ENCODE measurements at regions not wholly inside any gene's neighbourhood (a gene's known extent, or its start where the extent isn't known, plus 50 kb on each side); places are given as distances from the start of the nearest gene placed in this dataset.
"Not testable (repeated sequence)": the region's sequence is repeated elsewhere in the genome, so short reads cannot be mapped to it uniquely, and the experiment has no call there.

DNA sequence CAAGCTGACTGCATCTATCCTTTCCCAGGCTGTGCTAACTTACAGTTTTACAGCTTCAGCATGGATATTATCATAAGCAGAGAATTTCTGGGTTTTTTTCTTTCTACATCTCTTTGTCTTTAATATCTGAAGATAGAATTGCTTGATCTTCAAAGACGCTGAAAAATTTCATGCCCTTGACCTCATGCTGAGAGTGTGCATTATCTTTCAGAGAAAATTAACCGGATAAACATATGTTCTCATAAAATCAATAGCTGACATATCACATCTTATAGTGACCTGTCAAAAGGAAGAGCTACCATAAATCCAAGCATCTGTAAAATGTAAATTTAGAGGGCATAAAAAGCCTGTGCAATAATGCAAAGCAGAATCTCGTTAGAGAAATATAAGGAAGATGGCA lies 1704.1 kb upstream of the FLRT2 start:
- no peak for DNase-seq (ENCODE audit: low read depth)

DNA sequence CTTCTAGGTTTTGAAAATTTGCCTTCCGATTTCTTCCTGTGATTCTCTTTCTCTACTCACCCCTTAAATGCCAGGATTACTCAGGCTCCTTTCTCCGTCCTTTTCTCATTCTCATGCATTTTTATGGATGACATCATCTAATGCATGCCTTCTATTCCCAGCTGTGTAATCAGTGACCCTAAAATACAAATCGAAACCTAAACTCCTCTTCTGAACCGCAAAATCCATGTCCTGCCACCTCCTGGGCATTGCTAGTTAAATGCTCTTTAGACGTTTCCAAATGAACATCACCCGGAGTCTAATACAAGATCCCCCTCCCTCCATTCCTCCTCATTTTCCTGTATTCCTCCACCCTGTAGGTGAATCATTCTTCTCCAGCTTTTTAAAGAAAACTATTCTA lies 1703.1 kb upstream of the FLRT2 start:
- no peak for DNase-seq (ENCODE audit: low read depth)

DNA sequence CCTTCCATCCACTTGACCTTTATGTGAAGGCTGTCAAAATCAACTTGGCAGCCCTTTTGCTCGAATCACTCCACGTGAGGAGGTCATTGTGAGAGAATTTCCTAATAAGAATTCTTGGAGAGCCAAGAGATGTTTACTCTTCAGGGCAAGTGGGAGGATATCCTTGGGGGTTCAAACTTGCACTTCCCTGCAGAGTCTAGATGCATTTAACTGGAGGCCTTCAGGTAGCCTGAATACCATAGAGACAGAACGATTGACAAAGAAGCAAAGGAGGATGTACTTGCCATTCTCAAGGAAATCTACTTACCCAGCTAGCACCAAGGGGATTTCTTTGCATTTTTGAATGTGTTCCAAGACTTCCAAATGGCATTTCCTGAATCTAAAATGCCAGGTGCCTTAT lies 1702.6 kb upstream of the FLRT2 start:
- no peak for DNase-seq (ENCODE audit: low read depth)

DNA sequence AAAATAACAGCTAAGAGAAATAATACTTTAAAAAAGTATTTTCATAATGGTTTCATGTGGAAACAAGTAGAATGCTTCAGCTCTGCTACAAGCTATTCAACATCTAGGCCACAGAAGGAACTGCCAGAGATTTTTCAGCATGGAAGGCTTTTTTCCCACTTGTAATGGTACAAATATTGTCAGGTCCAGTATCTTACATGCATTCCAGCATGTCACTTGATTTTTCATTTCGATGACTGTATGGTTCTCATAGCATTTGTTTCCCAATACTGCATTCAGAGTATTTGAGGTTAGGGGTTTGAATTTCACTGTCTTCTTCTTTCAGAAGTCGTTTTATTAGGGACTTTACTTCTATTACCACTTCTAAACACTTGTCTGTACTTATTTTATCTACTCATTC lies 1701.5 kb upstream of the FLRT2 start:
- DNase-seq (ENCODE audit: low read depth): no peak

DNA sequence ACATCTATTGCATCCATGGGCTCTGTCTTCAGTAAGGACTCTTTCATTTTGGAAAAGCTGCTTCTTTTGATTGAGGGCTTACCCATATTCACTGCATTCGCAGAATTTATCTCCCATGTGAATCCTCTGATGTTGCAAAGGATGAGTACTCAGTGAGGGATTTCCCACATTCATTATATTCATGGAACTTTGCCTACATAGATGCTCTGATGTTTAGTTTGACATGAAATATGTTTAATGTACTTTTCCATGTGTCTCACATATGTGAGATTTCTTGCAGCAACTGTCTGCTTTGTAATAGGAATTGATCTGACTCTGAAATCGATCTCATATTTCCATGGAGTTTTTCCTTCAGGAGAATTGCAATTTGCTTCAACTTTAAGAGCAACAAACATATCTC lies 1699.6 kb upstream of the FLRT2 start:
- DNase-seq (ENCODE audit: low read depth): no peak

DNA sequence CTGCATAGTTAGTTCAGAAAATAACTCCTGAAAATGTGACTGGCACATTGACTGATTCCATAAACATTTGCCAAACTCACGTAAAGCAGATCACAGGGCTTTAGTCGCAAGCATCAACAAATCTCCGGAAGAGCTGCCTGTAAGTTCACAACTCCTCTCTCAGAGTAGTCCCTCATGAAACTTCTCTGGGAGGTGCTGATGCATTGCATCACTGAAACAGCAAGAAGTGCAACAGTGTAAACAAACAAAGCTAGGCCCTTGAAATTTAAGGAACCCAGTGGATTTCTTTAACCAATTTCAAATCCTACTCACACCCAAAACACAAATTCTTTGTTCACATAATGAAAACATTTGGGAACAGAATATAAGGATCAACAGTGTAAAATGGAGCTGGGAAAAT lies 1691.7 kb upstream of the FLRT2 start:
- DNase-seq (ENCODE audit: low read depth): no peak

DNA sequence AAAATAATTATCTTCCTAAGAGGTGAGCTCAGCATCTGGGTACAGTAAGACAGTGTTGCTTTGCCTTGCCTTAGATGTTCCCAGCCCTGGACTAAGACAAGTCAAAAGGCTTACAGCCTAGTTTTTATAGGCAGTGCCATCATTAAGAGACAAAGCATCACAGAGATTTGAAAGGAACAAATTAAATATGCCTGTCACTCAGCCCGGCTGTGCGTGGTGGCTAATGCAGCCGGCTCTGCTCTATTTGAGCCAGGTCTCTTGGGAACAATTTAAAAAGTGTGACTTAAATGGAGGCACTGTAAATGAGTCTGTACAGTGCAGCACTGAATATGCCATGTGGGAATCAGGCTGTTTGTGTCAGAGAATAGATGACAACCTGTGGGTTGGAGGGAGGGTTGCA lies 1687.4 kb upstream of the FLRT2 start:
- no peak for DNase-seq (ENCODE audit: low read depth)

DNA sequence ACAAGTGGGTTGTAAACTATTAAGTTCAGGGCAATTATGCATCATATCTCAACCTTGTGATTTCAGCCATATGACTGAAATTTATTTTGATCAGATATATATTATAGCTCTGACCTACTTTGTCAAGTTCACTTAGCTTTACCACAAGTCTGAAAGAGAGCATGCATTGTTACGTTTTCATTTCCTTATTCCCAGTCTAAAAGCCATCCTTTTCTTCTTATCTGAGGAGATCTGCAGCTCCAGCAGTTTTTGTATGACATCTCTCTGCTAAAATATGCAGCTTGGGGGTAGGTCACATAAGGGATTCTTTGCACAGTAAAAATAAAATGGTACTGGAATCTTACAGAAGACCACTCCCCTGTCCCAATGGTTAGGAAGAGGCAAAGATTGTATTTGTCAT lies 1682.8 kb upstream of the FLRT2 start:
- DNase-seq (ENCODE audit: low read depth): no peak

DNA sequence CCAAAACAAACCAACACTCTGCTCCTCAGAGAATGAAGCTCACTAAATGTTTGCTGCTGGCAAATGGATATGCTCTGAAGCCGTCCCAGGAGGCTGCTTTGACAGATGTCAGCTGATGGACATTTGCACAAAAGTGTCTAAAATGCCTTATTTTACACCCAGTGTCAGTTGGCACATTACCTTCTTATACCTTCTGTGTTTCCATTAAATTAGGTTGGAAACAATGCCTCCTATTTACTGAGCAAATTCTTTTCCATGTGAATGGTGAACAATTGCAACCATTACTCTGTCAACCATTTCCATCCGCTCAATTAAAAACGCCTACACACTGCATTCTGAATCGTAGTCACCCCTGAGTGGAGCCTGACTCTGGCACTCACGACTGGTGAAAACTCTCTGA lies 1679.9 kb upstream of the FLRT2 start:
- DNase-seq (ENCODE audit: low read depth): no peak

DNA sequence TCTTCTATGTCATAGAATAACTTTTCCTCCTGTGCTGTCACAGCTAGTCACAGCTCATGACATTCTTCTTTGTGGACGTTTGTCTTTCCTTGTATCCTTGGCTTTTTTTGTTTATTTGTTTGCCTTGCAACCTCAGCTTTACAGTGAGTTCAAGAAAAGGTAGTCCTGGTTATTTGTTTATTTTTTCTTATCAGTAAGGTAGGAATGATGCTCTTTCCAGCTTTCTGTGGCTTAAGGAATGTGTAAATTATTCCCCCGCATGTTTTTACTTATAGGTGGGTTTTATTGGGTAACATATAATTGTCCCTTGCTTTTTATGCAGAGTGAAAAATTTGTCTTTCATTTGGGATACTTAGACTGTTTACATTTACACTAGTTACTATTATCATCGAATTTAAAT lies 1673.6 kb upstream of the FLRT2 start:
- DNase-seq (ENCODE audit: low read depth): no peak

DNA sequence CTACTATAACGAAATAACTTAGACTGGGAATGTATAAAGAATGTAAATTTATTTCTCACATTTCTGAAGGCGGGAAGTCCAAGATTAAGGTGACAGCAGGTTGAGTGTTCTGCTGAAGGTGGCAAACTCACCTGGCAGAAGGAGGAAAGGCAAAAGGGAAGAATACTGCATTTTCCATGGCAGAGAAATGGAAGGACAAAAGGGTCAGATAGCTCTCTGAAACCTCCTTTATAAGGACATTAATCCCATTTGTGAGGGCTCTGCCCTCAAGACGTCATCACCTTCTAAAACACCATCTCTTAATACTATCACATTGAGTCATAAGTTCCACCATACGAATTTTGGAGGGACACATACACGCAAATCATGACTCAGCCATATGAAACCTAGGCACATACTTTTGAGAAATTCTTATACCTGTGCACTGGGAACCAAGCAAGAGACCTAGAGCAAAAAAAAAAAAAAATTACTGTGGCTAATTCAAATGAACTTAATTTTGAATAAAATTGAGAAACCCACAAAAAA lies 1669.3 kb upstream of the FLRT2 start:
- DNase-seq (ENCODE audit: low read depth): no peak

DNA sequence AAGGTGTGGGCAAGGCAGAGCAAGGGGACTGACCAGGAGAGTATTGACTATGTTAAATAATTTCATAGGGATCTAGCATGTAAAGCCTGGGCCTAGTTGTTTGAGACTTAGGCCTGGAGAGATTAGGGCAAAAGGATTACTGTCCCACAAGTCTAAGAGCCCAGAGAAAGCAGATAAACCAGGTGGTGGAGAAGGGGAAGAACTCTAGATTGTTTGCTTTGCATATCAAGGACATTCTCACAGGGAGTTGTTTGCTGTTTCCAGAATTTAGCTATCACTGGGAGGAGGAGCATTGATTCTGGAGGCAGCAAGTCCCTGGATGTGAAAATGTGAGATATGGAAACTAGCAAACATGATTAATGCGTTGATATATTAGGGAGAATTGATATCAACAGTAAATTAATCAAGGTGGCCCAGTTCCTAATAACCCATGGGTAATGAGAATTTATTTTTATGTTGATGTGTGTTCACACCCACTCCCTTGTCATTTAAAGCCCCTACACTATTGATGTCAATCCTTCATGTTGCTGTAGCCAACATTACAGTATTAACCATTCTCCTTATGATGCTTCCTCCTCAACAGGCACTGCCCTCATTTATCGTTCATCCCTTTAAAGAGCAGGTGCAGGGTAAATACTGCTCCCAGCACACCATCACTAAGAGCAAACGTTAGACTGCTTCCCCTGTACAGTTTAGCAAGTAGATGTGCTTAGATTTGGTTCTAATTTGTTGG lies 1666.7 kb upstream of the FLRT2 start:
- DNase-seq (ENCODE audit: low read depth): no peak

DNA sequence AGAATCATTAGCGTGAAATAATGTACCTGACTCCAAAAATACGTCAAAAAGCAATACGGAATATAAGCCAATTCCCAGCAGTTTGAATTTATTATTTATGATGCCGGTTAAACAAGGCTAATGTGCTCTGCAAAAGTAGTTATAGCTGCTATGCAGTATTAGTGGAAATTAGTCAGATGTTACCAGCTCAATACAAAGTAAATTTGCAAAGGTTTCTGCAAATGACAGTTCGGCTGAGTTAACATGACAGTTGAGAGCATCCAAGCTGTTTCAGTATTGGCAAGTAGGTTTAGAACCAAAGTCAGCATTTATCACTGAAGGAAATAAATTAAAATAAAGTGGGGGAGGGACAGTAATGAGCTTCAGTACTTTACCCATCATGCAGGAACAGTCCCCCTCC lies 1665.8 kb upstream of the FLRT2 start:
- no peak for DNase-seq (ENCODE audit: low read depth)

DNA sequence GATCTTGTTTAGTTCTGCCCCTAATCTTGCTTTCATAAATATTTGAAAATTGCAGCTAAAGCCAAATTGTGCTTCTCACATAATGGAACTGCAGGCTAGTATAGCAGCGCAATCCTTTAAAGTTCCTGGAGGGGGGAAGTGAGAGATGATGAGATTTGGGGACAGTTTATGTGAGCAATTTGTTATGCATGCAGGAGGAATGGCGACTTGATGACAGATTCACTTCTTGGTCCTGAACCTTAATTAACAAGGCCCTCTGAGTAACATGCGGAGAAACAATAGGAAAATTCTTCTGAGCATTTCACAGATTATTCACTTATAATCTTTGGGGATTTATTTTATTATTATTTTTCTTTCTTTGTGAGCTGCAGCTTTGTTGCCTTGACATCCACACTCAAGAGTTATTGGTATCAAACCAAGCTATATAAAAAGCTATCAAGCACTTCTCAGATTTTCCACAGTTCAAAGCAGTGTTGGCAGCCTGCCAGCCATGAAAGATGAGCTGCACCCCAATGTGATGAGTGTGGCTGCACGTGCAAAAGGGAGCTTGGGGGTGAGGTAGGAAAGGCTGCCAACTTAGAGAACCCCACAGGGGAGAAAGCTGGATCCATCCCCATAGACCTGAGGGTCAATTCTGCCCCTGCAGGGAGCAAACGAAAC lies 1662.2 kb upstream of the FLRT2 start:
- no peak for DNase-seq (ENCODE audit: low read depth)

DNA sequence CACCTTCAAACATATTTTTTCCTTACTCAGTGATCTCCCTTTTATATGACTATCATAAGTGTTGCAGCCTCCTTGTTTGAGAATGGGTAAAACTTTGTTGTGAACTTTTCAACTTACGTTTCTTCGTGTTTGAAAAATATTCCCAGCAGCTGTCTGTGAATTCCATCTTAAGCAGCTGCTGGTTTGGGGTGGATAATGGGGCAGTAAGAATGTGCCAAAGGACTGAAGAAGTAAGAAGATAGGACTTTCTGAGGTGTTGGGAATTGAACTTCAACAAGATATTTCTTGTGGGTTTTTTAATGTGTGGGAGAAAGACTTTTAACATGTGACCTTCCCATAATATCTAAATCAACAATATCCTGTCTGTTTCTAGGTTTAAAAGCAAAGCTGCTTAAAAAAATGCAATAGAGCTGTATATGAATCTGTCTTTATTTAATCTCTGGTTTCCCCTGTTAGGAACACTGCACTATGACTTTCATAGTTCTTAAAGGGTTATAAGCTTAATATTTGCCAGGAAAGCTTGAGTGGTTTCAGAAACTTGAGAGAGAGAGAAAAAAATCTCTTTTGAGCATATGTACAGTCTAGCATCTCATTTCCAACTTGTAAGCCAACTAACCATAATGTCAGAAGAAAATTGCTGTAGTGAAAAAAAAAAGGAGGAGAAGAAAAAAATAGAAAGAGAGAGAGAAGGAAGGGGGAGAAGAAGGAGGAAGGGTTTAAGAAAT lies 1659.2 kb upstream of the FLRT2 start:
- no peak for DNase-seq (ENCODE audit: low read depth)

DNA sequence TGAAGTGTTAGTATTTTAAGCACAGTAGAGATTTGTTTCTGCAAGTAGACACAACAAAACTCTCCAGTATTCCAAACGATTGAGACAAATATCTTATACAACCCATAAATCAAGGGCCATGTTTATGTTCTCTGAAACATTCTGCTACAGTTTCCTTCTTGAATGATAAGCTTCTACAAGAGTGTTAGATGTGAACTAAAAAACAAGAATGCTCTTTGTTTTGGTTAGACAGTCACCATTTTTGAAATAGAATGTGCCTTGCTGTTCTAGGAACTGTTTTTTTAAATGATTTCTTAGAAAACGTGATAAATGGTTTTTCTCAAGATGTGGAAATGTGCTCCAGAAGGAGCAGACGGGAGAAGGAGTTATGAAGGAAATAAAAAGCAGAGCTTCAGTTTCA lies 1656.3 kb upstream of the FLRT2 start:
- no peak for DNase-seq (ENCODE audit: low read depth)

DNA sequence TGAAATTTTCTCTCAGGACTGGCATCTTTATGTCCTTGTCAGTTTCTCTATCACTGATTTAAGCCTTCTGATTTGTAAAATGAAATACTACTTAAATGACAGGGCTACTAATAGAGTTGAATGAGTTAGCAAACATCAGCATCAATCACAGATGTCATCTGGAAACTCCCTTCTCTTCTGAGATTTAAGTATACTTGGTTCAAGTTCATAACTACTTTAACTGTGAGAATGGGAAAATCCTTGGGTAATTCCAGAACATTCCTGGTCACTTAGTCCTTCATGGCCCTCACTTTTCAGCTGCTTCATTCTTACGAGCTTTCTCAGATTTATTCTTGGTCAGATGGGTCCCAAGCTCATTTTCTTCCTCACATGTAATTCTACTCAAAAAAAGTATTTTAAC lies 1655.3 kb upstream of the FLRT2 start:
- no peak for DNase-seq (ENCODE audit: low read depth)

DNA sequence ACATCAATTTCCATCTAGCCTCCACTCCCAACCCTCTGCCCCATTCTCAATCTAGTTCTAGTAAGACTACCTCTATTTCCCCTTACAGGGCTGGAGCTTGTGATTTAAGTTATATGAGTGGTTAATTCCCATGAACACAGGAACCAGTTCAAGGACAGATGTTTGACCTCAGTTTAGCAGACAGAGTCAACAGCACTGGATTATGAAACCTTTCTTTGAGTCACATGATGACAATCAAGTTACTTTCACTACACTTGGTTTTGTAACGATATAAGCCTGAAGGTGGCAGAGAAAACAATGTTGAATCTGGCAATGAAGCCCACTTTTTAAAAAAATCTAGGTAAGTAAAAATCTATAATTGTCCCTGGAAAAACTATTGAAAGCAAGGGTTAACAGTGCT lies 1646.2 kb upstream of the FLRT2 start:
- no peak for DNase-seq (ENCODE audit: low read depth)

DNA sequence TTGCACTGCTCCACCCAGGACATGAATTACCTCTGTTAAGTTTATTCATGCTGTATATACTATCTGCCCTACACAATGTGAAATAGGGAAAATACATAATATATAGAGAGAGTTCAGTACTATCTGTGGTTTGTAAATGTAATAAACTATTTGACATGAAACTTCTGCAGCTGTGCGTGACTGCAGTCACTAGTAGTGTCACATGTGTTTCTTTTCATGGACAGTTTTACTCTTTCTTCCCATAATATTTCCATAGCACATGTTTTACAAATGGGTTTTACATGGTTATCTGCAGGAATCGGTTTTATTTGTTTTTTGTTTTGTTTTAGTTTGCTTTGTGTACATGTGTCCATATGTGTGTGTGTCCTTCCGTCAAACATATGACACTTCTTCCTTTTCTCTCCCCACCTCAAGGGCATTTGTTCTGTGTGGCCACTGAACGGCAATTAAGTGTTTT lies 1644.1 kb upstream of the FLRT2 start:
- no peak for DNase-seq (ENCODE audit: low read depth)

DNA sequence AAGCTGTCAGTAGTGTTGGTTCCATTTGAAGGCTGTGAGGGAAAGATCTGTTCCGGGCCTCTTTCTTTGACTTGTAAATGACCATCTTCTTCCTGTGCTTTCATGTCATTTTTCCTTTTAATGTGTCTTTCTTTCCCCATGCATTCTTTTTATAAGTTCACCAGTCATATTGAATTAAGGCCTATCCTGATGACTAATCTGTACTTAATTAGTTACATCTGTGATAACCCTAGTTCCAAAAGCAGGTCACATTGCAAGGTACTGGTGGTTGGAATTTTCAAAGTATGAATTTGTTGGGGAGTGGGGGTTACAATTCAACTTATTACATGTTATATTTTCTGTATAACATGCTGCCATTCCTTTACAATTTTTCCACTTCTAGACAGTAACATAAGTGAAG lies 1642.1 kb upstream of the FLRT2 start:
- DNase-seq (ENCODE audit: low read depth): no peak

DNA sequence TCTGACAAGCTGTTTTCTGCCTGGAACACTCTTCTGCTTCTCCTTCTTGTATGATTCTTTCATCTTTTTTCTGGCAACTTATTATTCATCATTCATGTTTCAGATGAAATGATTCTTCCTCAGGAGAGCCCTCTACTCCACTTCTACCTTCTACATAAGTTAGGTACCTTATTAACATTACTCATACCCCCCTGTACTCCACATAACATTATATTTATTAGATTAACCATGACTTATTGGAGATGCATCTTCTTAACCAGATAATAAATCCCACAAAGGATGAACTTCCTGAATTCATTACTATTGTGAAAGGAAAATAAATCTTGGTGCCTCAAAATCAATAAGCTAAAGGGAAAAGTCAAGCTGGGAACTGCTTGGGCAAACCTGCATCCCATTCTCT lies 1636.5 kb upstream of the FLRT2 start:
- DNase-seq (ENCODE audit: low read depth): no peak

DNA sequence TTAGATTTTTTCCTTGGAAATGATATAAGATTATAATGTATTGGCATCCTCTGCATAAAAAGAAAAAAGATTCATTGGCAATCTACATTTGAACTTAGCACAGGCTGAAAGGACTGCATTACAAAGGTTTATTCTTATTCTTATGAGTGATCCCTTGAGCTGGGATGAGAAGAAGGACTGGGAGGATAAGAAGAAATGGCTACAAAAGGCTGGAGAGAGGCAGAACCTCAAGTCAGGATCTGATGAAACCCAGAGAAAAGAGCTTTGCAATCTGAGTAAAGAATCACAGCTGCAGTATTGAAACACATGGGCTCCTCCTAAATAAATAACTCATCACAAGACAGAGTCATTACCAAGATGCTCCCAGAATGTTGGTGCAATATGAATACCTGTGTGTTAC lies 1635.4 kb upstream of the FLRT2 start:
- DNase-seq (ENCODE audit: low read depth): no peak

DNA sequence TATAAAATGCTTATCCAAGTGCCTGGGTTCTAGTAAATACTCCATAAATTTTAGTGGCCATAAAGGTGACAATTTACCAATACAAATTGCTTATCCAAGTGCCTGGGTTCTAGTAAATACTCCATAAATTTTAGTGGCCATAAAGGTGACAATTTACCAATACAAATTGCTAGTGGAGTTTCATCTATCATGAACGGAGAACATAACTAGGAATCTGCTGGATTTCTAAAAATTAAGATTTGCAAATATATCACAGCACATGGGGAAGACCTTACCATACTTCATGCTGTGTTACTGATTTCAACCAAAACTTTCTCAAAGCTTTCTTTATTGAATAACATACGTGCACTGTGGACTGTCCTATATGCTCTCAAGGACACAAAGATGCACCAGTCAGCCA lies 1631.4 kb upstream of the FLRT2 start:
- DNase-seq (ENCODE audit: low read depth): not testable (repeated sequence)

All from Daoy (cell line).